Transverse colon (tissue), 3 donors: ENCODE measurements at regions not wholly inside any gene's neighbourhood (a gene's known extent, or its start where the extent isn't known, plus 50 kb on each side); places are given as distances from the start of the nearest gene placed in this dataset.

Experiments
- EP300 ChIP-seq: sonication (generic); formaldehyde crosslinking; IDR thresholded peaks from one replicate; pipeline ENCODE4 v1.6.1; 2017; ENCODE audit warnings: antibody characterized with exemption, low read depth
- POLR2A ChIP-seq: fragments of 450-650 bp; IDR thresholded peaks from one replicate; pipeline ENCODE4 v1.6.1; 2016; ENCODE audit warnings: antibody characterized with exemption, mild to moderate bottlenecking, moderate library complexity
- TF ChIP-seq, protein P1 (sequence below), 5 experiments: fragments of 200-600 bp in 3 of 5; fragments of 450-650 bp in 2 of 5; sonication (generic) in 3 of 5; IDR thresholded peaks; 1 replicate in 2 of 5; 2 replicates in 3 of 5; pipeline ENCODE4 v1.5.1; 2016 to 2017; ENCODE audit warnings: antibody characterized with exemption in 5 of 5, inconsistent platforms in 3 of 5, mild to moderate bottlenecking in 2 of 5, moderate library complexity in 1 of 5

- TF ChIP-seq POLR2A (no peak), EP300 (no peak)
- TF ChIP-seq, protein P1, sequence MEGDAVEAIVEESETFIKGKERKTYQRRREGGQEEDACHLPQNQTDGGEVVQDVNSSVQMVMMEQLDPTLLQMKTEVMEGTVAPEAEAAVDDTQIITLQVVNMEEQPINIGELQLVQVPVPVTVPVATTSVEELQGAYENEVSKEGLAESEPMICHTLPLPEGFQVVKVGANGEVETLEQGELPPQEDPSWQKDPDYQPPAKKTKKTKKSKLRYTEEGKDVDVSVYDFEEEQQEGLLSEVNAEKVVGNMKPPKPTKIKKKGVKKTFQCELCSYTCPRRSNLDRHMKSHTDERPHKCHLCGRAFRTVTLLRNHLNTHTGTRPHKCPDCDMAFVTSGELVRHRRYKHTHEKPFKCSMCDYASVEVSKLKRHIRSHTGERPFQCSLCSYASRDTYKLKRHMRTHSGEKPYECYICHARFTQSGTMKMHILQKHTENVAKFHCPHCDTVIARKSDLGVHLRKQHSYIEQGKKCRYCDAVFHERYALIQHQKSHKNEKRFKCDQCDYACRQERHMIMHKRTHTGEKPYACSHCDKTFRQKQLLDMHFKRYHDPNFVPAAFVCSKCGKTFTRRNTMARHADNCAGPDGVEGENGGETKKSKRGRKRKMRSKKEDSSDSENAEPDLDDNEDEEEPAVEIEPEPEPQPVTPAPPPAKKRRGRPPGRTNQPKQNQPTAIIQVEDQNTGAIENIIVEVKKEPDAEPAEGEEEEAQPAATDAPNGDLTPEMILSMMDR (IDR thresholded peaks at IDR 0.05), result no peak
Measured at GRCh38 chr1:73042403-73042802, 760.1 kb upstream of the NEGR1 start.
